GM18868 (cell line): ENCODE measurements at regions not wholly inside any gene's neighbourhood (a gene's known extent, or its start where the extent isn't known, plus 50 kb on each side); places are given as distances from the start of the nearest gene placed in this dataset.

Experiments
- ATAC-seq: cut with Tn5 transposase; IDR thresholded peaks from one replicate; pipeline ENCODE4 v1.9.1; 2021; ENCODE audit warnings: mild to moderate bottlenecking, moderate library complexity; ENCODE audit not compliant: unreplicated experiment

GRCh38 chr6:169902604-169903003, 151.2 kb downstream of the ERMARD start:
- no peak for ATAC-seq

DNA sequence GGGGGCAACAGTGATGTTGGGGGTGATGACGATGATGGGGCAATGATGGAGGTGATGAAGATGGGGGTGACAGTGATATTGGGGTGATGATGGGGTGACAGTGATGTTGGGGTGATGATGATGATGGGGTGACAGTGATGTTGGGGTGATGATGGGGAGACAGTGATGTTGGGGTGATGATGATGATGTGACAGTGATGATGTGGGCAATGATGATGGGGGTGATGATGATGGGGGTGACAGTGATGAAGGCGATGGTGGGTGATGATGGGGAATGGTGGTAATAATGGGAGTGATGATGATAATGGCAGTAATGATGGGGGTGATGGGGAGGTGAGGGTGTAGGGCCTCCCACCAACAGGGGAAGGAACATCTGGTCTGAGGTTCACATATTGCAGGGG, 150.6 kb downstream of the ERMARD start:
- ATAC-seq = no peak

GRCh38 chr6:169899481-169900145, 148.2 kb downstream of the ERMARD start:
- no peak for ATAC-seq

DNA sequence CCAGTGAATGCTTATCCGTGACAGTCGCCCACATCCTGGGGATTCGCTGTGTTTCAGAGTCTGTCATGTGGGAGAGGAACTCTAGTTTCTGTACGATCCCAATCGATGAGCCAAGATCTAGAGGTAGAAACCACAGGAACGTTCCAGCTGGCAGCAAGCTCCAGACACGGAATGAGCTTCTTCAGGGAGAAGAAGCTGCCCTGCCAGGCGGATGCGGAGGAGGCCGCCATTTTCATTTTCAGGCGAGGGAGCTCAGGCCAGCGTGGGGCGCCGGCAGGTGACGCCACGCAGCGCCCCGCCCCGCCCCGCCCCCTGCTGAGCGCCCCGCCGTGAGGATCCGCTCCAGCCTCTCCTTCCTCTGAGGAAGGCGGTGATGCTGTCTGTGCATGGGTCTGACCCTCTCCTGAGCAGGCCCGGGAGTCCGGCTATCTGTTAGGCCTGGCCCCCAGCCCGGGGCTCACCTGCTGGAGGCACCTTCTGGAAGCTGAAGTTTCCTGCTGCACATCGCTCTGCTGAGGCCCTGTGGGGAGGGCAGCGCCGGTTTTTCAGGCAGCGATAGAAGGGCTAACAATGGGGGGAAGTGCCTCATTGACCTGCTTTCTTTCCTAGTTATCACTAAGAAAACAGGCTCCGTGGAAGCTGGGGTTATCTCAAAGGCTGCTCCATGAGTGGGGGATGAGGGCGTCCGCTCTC, 147.5 kb downstream of the ERMARD start:
- ATAC-seq = no peak

GRCh38 chr6:169897601-169898358, 146.4 kb downstream of the ERMARD start:
- ATAC-seq = no peak

DNA sequence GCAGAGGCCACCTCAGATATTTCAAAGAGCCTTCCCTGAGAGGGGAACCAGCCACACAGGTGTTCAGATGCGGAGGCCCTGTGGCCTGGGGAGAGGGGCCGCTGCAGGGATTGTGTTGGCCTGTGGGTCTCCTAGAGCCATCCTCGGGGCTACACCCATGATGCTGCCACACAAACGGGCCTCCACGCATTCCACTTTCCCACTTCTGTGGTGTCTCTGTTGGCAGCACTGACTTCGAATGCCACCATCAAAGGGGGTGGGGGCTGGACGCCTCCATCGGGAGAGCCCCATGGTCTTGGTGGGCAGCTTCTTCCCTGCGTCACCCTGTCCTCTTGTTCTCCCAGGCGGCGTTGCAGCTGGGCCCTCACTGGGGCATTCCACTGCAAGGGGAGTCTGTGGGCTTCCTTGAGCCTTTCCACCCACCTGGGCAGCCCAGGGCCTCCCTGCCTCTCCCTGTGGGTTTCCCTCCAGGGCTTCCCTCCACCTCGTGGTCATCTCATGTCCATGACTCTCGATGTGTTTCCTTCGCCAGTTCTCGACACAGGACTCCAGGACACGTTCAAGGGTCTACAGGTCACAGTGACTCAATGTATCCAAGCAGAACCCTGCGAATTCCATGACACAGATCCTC, 145.5 kb downstream of the ERMARD start:
- ATAC-seq = no peak

DNA sequence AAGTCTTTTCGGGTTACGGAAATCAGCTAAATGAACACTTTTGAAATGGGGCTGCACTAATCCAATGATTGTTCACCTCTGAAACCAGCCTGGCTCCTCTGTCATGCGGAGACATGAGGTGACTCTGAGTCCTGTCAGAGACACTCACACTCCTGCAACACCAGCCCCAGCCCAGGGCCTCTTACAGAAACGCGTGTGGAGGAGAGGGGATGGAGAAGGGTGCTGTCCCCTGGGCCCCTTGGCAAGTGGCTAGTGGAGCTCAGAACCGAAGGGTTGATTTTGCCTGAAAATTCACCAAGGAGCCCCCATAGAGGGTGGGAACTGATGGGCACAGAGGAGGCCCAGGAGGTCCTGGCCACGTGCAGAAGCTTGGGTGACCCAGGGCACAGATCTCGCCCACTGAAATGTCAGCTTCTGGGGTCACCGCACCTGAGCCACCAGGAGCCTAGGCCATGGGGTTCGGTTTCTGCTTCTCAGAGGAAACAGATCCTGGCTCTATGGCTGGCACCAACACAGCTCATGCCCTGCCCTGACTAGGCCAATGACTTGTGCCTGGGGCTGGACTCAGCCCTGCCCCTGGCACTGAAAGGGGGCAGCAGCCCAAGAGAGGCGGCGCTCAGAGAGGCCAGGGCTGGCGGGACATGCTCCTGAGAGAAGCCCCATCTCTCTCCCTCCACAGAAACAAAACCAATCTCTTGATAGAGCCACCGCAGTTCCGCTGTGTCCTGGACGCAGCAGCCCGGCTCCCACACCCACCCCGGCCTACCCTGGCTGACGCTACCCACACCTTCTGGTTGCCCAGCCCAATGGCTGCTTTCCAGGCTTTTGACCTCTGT, 144.7 kb downstream of the ERMARD start:
- ATAC-seq = no peak

DNA sequence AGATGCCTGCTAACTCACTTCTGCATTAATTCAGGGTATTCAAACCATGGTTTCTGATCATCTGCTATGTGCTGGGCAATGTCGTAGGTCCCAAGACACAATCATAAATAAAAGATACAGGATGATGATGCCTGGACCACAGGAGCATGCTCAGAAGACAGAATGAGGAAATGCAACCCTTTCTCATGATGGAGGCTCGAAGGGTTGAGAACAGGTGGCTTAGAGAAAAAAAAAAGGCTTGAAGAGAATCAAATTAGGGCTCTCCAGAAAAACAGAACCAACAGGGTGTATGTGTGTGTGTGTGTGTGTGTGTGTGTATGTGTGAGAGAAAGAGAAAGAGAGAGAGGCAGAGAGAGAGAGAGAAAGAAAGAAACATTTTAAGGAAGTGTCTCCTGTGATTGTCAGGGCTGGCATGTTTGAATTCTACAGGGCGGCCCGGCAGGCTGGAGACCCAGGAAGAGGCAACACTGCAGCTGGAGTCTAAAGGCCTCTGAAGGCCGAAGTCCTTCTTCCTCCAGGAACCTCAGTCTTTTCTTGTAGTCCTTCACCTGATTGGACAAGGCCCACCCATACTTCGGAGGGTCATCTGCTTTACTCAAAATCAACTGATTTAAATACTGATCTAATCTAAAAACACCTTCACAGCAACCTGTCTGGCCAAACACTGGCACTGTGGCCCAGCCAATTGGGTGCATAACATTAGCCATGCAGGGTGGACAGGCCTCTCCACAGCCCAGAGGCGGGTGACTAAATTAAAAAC, 143.8 kb downstream of the ERMARD start:
- no peak for ATAC-seq

DNA sequence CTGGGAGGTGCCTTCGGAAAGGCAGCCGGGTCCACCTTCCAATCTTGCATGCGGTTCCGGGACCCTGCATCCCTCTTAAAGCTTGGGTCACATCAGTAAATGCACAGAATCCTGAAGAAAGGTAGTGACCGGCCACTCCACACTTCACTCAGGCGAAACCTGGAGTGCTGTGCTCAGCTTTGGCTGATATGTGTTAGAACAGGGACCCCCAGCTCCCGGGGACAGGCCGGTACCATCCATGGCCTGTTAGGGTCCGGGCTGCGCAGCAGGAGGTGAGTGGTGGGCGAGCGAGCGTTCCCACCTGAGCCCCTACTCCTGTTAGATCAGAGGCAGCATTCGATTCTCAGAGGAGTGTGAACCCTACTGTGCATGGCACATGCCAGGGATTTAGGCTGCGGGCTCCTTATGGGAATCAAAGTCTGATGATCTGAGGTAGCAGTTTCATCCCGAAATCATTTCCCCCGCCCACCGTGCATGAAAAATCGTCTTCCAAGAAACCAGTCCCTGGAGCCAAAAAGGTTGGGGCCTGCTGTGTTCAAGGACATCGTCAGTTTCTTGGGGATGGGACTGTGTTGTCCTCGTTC, 143.0 kb downstream of the ERMARD start:
- ATAC-seq = no peak

DNA sequence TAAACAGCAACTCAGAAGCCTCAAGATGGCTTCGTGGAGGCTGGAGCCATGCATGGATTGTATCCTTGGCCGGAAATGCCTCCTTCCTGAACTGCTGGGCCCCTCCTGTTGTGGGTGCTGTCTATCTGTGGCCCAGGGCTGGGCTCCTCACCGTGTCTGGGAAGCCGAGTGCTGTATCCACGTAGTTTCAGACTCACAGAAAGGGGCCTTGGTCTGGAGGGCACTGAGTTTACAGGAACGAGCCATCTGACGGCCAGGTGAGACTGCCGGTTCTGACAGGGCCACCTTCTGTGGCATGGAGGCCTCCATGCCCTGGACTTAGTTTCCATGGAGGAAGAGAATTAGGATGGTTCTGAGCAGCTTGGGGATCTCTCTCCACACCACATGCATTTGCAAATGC, 142.2 kb downstream of the ERMARD start:
- ATAC-seq = no peak

GRCh38 chr6:169891846-169892245, 140.4 kb downstream of the ERMARD start:
- ATAC-seq = no peak

DNA sequence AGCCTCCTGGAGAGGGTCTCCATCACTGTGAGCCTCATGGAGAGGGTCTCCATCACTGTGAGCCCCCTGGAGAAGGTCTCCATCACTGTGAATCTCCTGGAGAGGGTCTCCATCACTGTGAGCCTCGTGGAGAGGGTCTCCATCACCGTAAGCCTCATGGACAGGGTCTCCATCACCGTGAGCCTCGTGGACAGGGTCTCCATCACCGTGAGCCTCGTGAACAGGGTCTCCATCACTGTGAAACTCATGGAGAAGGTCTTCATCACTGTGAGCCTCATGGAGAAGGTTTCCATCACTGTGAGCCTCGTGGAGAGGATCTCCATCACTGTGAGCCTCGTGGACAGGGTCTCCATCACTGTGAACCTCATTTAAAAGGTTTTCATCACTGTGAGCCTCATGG, 140.0 kb downstream of the ERMARD start:
- ATAC-seq = no peak

DNA sequence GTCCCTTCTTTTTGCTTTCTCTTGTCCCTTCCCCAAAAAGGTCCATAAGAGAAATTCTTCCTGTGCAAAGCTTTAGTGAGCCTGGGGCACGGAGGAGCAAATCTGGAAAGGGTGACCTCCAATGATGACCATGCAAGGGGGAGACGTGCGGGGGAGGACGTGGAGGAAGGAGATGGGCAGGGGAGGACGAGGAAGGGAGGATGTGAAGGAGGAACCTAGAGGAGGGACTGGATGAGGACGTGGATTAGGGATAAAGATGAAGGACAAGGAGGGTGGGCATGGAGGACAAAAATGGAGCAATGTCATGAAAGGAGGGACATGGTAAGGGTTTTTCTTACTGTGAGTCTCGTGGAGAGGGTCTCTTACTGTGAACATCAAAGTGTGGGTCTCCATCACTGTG, 139.5 kb downstream of the ERMARD start:
- ATAC-seq = no peak

- no peak for ATAC-seq
These were observed 138.6 kb downstream of the ERMARD start for GRCh38 chr6:169890049-169890448.

DNA sequence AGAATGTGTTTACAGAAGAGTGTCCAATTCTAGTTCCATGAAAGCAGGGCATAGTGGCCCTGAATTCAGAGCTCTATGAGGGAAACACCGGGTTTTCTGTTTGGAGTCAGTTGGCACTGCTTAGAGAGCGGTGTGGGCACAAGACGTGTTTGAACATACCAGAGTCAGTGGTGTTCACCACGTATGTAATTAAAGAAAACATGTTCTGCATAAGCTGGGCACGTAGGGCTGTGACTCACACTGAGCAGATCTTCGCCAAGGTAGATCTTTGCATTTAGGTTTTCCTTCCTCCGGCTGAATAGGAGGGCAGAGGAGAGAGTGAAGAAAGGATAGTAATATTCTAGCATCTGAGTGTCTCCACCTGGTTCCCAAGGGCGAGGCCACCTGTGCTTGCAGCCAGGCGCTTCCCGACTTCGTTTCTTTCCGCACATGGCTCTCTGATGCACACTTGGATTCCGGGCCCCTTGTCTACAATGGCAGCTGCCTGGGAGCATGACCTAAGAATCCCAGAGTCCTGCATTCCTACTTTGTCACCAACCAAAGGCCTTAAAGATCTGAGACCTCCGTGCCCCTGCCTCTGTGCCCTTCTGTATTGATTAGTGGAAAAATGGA, 136.2 kb downstream of the ERMARD start:
- ATAC-seq = no peak

GRCh38 chr6:169886631-169887227, 135.3 kb downstream of the ERMARD start:
- ATAC-seq = no peak

- no peak for ATAC-seq
These were observed 134.4 kb downstream of the ERMARD start for GRCh38 chr6:169885831-169886230.

DNA sequence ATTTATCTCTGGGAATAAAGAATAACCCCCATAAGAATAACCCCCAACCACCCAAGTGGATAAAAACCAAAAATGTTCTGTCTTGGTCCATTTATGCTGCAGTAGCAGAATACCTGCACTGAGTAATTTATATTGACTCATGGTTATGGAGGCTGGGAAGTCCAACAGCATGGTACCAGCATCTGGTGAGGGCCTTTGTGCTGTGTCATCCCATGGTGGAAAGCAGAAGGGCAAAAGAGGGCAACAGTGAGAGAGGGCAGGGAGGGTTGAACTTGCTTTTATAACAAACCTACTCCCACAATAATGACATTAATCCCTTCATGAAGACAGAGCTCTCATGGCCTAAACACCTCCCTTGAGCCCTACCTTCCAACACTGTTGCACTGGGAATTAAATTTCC, 133.7 kb downstream of the ERMARD start:
- no peak for ATAC-seq

- no peak for ATAC-seq
These were observed 132.7 kb downstream of the ERMARD start for GRCh38 chr6:169884158-169884557.
